Mucosa of rectum (tissue), 2 donors: ENCODE measurements at regions not wholly inside any gene's neighbourhood (a gene's known extent, or its start where the extent isn't known, plus 50 kb on each side); places are given as distances from the start of the nearest gene placed in this dataset.

Experiments
- H3K27ac ChIP-seq, 2 donors: one replicate each; pipeline ENCODE4 v1.7.0; 2013; ENCODE audit warnings: inconsistent platforms in 2 of 2, low read depth in 2 of 2, low read length in 2 of 2
- H3K27me3 ChIP-seq, 2 donors: one replicate each; pipeline ENCODE4 v1.7.0; 2013; ENCODE audit warnings: low read length in 2 of 2; ENCODE audit not compliant: control insufficient read depth in 2 of 2, insufficient read depth in 2 of 2
- H3K36me3 ChIP-seq, 2 donors: one replicate each; pipeline ENCODE4 v1.7.0; 2013; ENCODE audit warnings: low read length in 2 of 2; ENCODE audit not compliant: control insufficient read depth in 2 of 2, insufficient read depth in 2 of 2
- H3K4me1 ChIP-seq, 2 donors: one replicate each; pipeline ENCODE4 v1.7.0; 2013; ENCODE audit warnings: low read length in 2 of 2, mild to moderate bottlenecking in 1 of 2; ENCODE audit not compliant: control insufficient read depth in 2 of 2, insufficient read depth in 2 of 2
- H3K4me3 ChIP-seq, 2 donors: one replicate each; pipeline ENCODE4 v1.7.0; 2013; ENCODE audit warnings: low read length in 2 of 2
- H3K9ac ChIP-seq, 2 donors: one replicate each; pipeline ENCODE4 v1.7.0; 2013; ENCODE audit warnings: low read length in 2 of 2, low read depth in 1 of 2, mild to moderate bottlenecking in 1 of 2
- H3K9me3 ChIP-seq, 2 donors: one replicate each; pipeline ENCODE4 v1.7.0; 2013; ENCODE audit warnings: low read length in 2 of 2; ENCODE audit not compliant: control insufficient read depth in 2 of 2
- donor health status: healthy.
- donor health status: Normal muscosa, but diverticular disease.

- Histone ChIP-seq H3K36me3 (no peaks in the 10 kb centered on the region), H3K9ac (no peak overlapping the region), H3K27ac (no peak overlapping the region), H3K27me3 (no peaks in the 10 kb centered on the region), H3K4me1 (no peaks in the 10 kb centered on the region), H3K4me3 (no peak overlapping the region), H3K9me3 (no peaks in the 10 kb centered on the region)
These were observed 151.5 kb downstream of the ASB1 start for GRCh38 chr2:238578256-238578655.

- H3K36me3 ChIP-seq, result no peaks in the 10 kb centered on the region
- no peaks in the 10 kb centered on the region for H3K4me1 ChIP-seq
- no peaks in the 10 kb centered on the region for H3K9me3 ChIP-seq
- H3K9ac ChIP-seq, result no peak overlapping the region
- no peaks in the 10 kb centered on the region for H3K27me3 ChIP-seq
- H3K4me3 ChIP-seq, result no peak overlapping the region
- no peak overlapping the region for H3K27ac ChIP-seq
These were observed 153.8 kb downstream of the ASB1 start for GRCh38 chr2:238580486-238580885.

- Histone ChIP-seq H3K4me1 (no peaks in the 10 kb centered on the region), H3K27ac (no peak overlapping the region)
These were observed 154.4 kb downstream of the ASB1 start for GRCh38 chr2:238581126-238581525.

DNA sequence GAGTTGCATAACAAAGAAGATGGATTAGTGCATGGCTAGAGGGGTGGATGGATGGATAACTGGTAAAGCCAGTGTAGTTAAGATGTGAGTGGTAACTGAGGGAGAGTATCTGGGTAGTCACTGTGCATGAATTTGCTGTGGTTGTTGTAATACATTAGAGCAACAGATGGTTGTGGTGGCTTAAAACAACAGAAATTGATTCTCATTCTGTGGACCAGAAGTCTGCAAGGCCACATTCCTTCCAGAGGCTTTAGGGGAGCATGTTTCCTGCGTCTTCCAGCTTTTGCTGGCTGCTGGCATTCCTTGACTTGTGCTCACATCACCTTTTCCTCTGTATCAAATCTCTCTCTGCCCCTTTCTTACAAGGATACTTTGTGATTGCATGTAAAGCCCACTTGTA, 155.4 kb downstream of the ASB1 start:
- H3K36me3 ChIP-seq, result no peaks in the 10 kb centered on the region
- H3K4me1 ChIP-seq, result no peaks in the 10 kb centered on the region
- H3K27me3 ChIP-seq, result no peaks in the 10 kb centered on the region
- no peak overlapping the region for H3K9ac ChIP-seq
- H3K27ac ChIP-seq, result no peak overlapping the region
- H3K4me3 ChIP-seq, result no peak overlapping the region
- H3K9me3 ChIP-seq, result no peaks in the 10 kb centered on the region

More at GRCh38 chr2:238581126-238581525, 154.4 kb downstream of the ASB1 start:
- Histone ChIP-seq H3K9me3 (no peaks in the 10 kb centered on the region), H3K27me3 (no peaks in the 10 kb centered on the region), H3K4me3 (no peak overlapping the region), H3K36me3 (no peaks in the 10 kb centered on the region), H3K9ac (no peak overlapping the region)

- Histone ChIP-seq H3K27me3 (no peaks in the 10 kb centered on the region), H3K27ac (no peak overlapping the region), H3K4me3 (no peak overlapping the region)
These were observed 157.9 kb downstream of the ASB1 start for GRCh38 chr2:238584617-238585016.

GRCh38 chr2:238585836-238586821, 159.4 kb downstream of the ASB1 start:
- Histone ChIP-seq H3K36me3 (no peaks in the 10 kb centered on the region), H3K9ac (no peak overlapping the region), H3K9me3 (no peaks in the 10 kb centered on the region), H3K4me1 (no peaks in the 10 kb centered on the region), H3K27me3 (no peaks in the 10 kb centered on the region), H3K4me3 (no peak overlapping the region), H3K27ac (no peak overlapping the region)

More at GRCh38 chr2:238584617-238585016, 157.9 kb downstream of the ASB1 start:
- Histone ChIP-seq H3K9ac (no peak overlapping the region), H3K9me3 (no peaks in the 10 kb centered on the region), H3K4me1 (no peaks in the 10 kb centered on the region), H3K36me3 (no peaks in the 10 kb centered on the region)

GRCh38 chr2:238586931-238587775, 160.4 kb downstream of the ASB1 start:
- H3K4me1 ChIP-seq, result no peaks in the 10 kb centered on the region
- no peaks in the 10 kb centered on the region for H3K9me3 ChIP-seq
- H3K9ac ChIP-seq, result no peak overlapping the region
- H3K4me3 ChIP-seq, result no peak overlapping the region
- H3K27ac ChIP-seq, result no peak overlapping the region
- H3K27me3 ChIP-seq, result no peaks in the 10 kb centered on the region
- H3K36me3 ChIP-seq, result no peaks in the 10 kb centered on the region

DNA sequence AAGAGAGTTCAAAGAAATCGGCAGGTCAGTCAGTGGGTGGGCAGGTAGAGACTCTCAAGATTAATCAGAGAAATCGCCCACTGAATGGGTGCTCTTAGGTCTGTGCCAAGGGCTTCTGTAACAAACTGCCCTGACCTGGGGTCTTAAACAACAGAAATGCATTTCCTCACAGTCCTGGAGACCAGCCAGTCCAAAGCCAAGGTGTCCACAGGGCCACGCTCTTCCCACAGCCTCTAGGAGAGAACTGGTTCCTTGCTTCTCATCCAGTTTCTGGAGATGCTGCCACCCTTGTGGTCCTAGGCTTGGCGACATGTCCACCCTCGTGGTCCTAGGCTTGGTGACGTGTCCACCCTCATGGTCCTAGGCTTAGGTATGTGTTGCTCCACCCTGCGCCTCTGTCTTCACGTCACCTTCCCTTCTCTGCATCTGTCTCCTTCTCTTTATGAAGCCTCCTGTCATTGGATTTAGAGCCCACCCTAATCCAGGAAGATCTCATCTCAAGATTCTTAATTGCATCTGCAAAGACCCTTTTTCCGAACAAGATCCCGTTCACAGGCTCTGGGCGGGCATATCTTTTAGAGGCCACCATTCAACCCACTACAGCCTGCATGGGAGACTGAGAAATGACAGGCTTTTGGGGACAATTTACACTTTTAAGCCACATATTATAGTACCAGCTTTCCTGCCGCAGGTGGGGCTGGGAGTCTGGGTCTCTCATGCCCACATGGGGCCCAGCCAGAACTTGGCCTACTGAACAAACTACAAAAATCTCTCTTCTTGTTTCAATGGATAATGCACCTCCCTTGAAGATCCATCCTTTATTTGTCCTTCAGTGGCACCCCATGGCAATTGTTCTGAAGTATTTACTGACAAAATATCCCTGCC, 161.3 kb downstream of the ASB1 start:
- Histone ChIP-seq H3K4me3 (no peak overlapping the region), H3K27ac (no peak overlapping the region), H3K27me3 (no peaks in the 10 kb centered on the region), H3K36me3 (no peaks in the 10 kb centered on the region), H3K9me3 (no peaks in the 10 kb centered on the region), H3K9ac (no peak overlapping the region), H3K4me1 (no peaks in the 10 kb centered on the region)

DNA sequence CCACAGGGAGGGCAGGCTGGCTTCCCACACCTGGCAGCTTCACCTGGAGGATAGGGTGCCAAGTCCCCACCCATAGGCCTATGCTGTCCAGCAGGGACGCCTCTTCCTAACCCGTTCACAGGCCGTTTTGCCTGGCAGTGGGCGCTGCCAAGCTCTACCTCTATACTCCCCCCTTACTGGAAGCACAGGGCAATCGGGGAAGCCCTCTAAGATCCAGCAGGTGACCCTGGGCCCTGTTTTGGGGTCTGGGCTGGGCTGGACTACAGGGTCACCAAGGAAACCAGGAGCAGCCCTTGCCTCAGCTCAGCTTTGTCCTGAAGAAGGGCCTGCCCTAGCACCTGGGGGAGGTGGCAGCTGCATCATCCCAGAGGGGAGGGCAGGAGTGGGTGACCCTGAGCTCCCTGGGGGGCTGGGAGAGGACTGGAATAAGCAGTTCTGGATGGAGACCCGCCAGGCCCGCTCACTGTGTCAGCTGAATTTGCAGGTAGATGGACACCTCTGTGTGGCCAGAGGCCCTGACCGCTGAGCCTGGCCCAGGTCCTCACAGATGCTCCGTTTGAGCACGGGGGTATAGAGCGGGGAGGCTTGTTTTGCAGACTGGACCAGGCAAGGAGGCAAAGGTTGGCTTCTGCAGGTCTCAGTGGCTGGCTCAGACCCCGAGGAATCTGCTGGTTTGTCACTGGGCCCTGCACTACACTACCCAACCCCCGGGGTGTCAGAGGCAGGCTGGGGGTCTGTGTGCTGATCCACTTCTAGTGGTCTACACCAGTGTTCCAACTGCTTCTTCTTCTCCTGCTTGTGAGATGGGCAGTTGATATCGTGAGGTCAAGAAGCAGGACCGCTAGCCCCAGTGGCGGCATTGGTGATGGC, 163.1 kb downstream of the ASB1 start:
- Histone ChIP-seq H3K36me3 (no peaks in the 10 kb centered on the region), H3K9me3 (no peaks in the 10 kb centered on the region), H3K27ac (no peak overlapping the region), H3K9ac (no peak overlapping the region), H3K27me3 (no peaks in the 10 kb centered on the region), H3K4me1 (no peaks in the 10 kb centered on the region), H3K4me3 (no peak overlapping the region)
